B cell (primary cell): ENCODE measurements at regions not wholly inside any gene's neighbourhood (a gene's known extent, or its start where the extent isn't known, plus 50 kb on each side); places are given as distances from the start of the nearest gene placed in this dataset.

ENCODE experiments used
- ATAC-seq: fragments of 200-7000 bp; cut with Tn5 transposase; one replicate; pipeline ENCODE4 v1.10.0; 2021; ENCODE audit warnings: low read depth, mild to moderate bottlenecking, moderate number of reproducible peaks, moderate library complexity
- CTCF ChIA-PET: fragments of 350-600 bp; sonication (Branson Sonifier 250); formaldehyde crosslinking; loops from one replicate; lab custom pipeline; 2021; ENCODE audit warnings: antibody characterized with exemption, inconsistent platforms; lab: Charles Lee
- POLR2A ChIA-PET: fragments of 350-600 bp; sonication (Branson Sonifier 250); formaldehyde crosslinking; loops from one replicate; lab custom pipeline; 2021; ENCODE audit warnings: antibody characterized with exemption; lab: Charles Lee
- DNase-seq: peaks from one replicate; pipeline ENCODE4 v3.0.0; 2013
- H2AFZ ChIP-seq: 2 replicates; pipeline ENCODE4 v1.6.1; 2012; ENCODE audit warnings: mild to moderate bottlenecking, low read depth, low read length; ENCODE audit not compliant: insufficient read depth, poor library complexity, severe bottlenecking
- H3K27ac ChIP-seq, 2 donors: 1 replicate in 1 of 2; 2 replicates in 1 of 2; pipeline ENCODE4 v1.5.1; 2012 to 2013; ENCODE audit warnings: low read length in 2 of 2, mild to moderate bottlenecking in 2 of 2, moderate library complexity in 1 of 2
- H3K27me3 ChIP-seq, 4 experiments: fragments of 200-600 bp in 1 of 4; sonication (generic) in 1 of 4; replicated peaks in 1 of 4; 1 replicate in 2 of 4; 2 replicates in 2 of 4; pipeline versions ENCODE4 v1.6.1 to v1.7.0; 2013 to 2016; ENCODE audit warnings: low read length in 3 of 4, mild to moderate bottlenecking in 2 of 4, mixed read lengths in 1 of 4, moderate library complexity in 1 of 4; ENCODE audit not compliant: insufficient read depth in 4 of 4, control insufficient read depth in 3 of 4; ENCODE audit errors: control extremely low read depth in 1 of 4
- H3K36me3 ChIP-seq, 2 experiments: replicated peaks in 1 of 2; 1 replicate in 1 of 2; 2 replicates in 1 of 2; pipeline versions ENCODE4 v1.6.1 to v1.7.1; 2013; ENCODE audit warnings: low read length in 1 of 2; ENCODE audit not compliant: insufficient read depth in 2 of 2, control insufficient read depth in 1 of 2; ENCODE audit errors: control extremely low read depth in 1 of 2, extremely low read depth in 1 of 2
- H3K4me1 ChIP-seq, 2 donors: fragments of 200-600 bp in 1 of 2; sonication (generic) in 1 of 2; 1 replicate in 1 of 2; 2 replicates in 1 of 2; pipeline versions ENCODE4 v1.5.1 to v1.6.1; 2013 to 2017; ENCODE audit warnings: low read length in 2 of 2; ENCODE audit not compliant: control insufficient read depth in 2 of 2, insufficient read depth in 2 of 2
- H3K4me2 ChIP-seq: replicated peaks from 2 replicates; pipeline ENCODE3; 2012; ENCODE audit warnings: mild to moderate bottlenecking, low read depth, low read length; ENCODE audit not compliant: poor library complexity, severe bottlenecking
- H3K4me3 ChIP-seq, 5 experiments: fragments of 200-600 bp in 1 of 5; sonication (generic) in 1 of 5; 1 replicate in 3 of 5; 2 replicates in 2 of 5; pipeline versions ENCODE4 v1.5.1 to v1.7.0; 2011 to 2016; ENCODE audit warnings: low read length in 4 of 5, mild to moderate bottlenecking in 4 of 5, low read depth in 2 of 5, control low read depth in 1 of 5, moderate library complexity in 1 of 5; ENCODE audit not compliant: insufficient read depth in 1 of 5; ENCODE audit errors: control extremely low read depth in 1 of 5, extremely low read depth in 1 of 5
- H3K79me2 ChIP-seq: fragments of 200-600 bp; sonication (generic); one replicate; pipeline ENCODE4 v1.6.0; 2016; ENCODE audit warnings: low read length; ENCODE audit not compliant: control insufficient read depth, insufficient read depth
- H3K9ac ChIP-seq: fragments of 200-600 bp; sonication (generic); 2 replicates; pipeline ENCODE4 v1.6.1; 2017; ENCODE audit warnings: mild to moderate bottlenecking, low read length, moderate library complexity
- H3K9me3 ChIP-seq, 3 donors: one replicate each; pipeline versions ENCODE4 v1.6.1 to v1.7.1; 2013; ENCODE audit warnings: low read length in 2 of 3; ENCODE audit not compliant: control insufficient read depth in 2 of 3, insufficient read depth in 1 of 3; ENCODE audit errors: control extremely low read depth in 1 of 3
- H4K20me1 ChIP-seq: 2 replicates; pipeline ENCODE4 v1.6.0; 2012; ENCODE audit warnings: mild to moderate bottlenecking, low read length; ENCODE audit not compliant: insufficient read depth, control insufficient read depth, poor library complexity, severe bottlenecking
- H3K27ac Mint-ChIP-seq: one replicate; pipeline ENCODE4 v1.8.0; 2021; ENCODE audit warnings: mixed read lengths
- H3K27me3 Mint-ChIP-seq: one replicate; pipeline ENCODE4 v1.8.0; 2021; ENCODE audit warnings: mixed read lengths
- H3K4me1 Mint-ChIP-seq: one replicate; pipeline ENCODE4 v1.8.0; 2021; ENCODE audit warnings: mixed read lengths
- H3K4me3 Mint-ChIP-seq: one replicate; pipeline ENCODE4 v1.8.0; 2021; ENCODE audit warnings: mixed read lengths
- H3K9me3 Mint-ChIP-seq: one replicate; pipeline ENCODE4 v1.8.0; 2022; ENCODE audit warnings: mixed read lengths; ENCODE audit not compliant: insufficient read depth
- CTCF ChIP-seq: fragments of 200-600 bp; IDR thresholded peaks from one replicate; pipeline ENCODE4 v1.8.0; 2022; ENCODE audit warnings: antibody characterized with exemption, mild to moderate bottlenecking
- EZH2 ChIP-seq: IDR thresholded peaks from 2 replicates; pipeline ENCODE4 v1.6.1; 2012; ENCODE audit warnings: borderline replicate concordance, low read depth, mild to moderate bottlenecking, moderate library complexity, low read length; ENCODE audit not compliant: insufficient read depth, poor library complexity, severe bottlenecking
- WGBS: methylation state at CpG from one replicate; pipeline ENCODE4 v1.1.5; 2013; ENCODE audit warnings: missing lambda C conversion rate; ENCODE audit not compliant: insufficient coverage; 5-methylcytosine and 5-hydroxymethylcytosine counted together
- intact Hi-C: fragments of 100-400 bp; cut with micrococcal nuclease; formaldehyde crosslinking; loops from one replicate; pipeline ENCODE4 v1.10.0; 2022

GRCh38 chr12:46915836-46916235 is 90.0 kb upstream of the SLC38A4 start:
- ATAC-seq (no peak), DNase-seq (no peak)
- Histone ChIP-seq H3K79me2 (no peaks in the 10 kb centered on the region), H3K9ac (no peak overlapping the region), H3K9me3 (peaks cover 0 to 4% (median 1%) of the 10 kb centered on the region in 3 donors), H3K36me3 (no peaks in the 10 kb centered on the region), H3K27ac (no peak overlapping the region), H4K20me1 (no peaks in the 10 kb centered on the region), H3K4me2 (no peak overlapping the region), H3K4me3 (no peak overlapping the region), H3K4me1 (peaks cover 0 to 5% of the 10 kb centered on the region in 2 donors), H2AFZ (no peak overlapping the region), H3K27me3 (no peaks in the 10 kb centered on the region)
- H3K9me3 Mint-ChIP-seq = peaks cover 4% of the 10 kb centered on the region
- POLR2A ChIA-PET = no interaction called here
- CTCF ChIA-PET = no interaction called here
- TF ChIP-seq CTCF (no peak), EZH2 (no peak)
- intact Hi-C loops = no loop called here
- no peak overlapping the region for H3K4me3 Mint-ChIP-seq
- H3K27me3 Mint-ChIP-seq = peaks cover 8% of the 10 kb centered on the region
- H3K4me1 Mint-ChIP-seq = peaks cover 4% of the 10 kb centered on the region
- no CpG with 5 or more reads among the region's 12 CpGs for WGBS
- no peak overlapping the region for H3K27ac Mint-ChIP-seq

- no peak overlapping the region for H3K9ac ChIP-seq
- H3K27ac ChIP-seq = no peak overlapping the region
- no peaks in the 10 kb centered on the region for H3K9me3 ChIP-seq
- H3K79me2 ChIP-seq = no peaks in the 10 kb centered on the region
- WGBS = 100% methylated on average over 1 of the region's 1 CpG
- no peaks in the 10 kb centered on the region for H3K27me3 ChIP-seq
- H3K4me3 Mint-ChIP-seq = no peak overlapping the region
- peaks cover 0 to 7% of the 10 kb centered on the region in 2 donors for H3K4me1 ChIP-seq
- no peaks in the 10 kb centered on the region for H4K20me1 ChIP-seq
- peaks cover 4% of the 10 kb centered on the region for H3K27me3 Mint-ChIP-seq
- ATAC-seq = no peak
- ChIA-PET CTCF (no interaction called here), POLR2A (no interaction called here)
- H3K27ac Mint-ChIP-seq = no peak overlapping the region
- intact Hi-C loops = no loop called here
- no peak for TF ChIP-seq CTCF
- TF ChIP-seq EZH2 = no peak
- DNase-seq = no peak
- no peak overlapping the region for H3K4me2 ChIP-seq
- no peaks in the 10 kb centered on the region for H3K9me3 Mint-ChIP-seq
- no peaks in the 10 kb centered on the region for H3K36me3 ChIP-seq
- H3K4me3 ChIP-seq = no peak overlapping the region
- peaks cover 4% of the 10 kb centered on the region for H3K4me1 Mint-ChIP-seq
- H2AFZ ChIP-seq = no peak overlapping the region
These were observed 91.1 kb upstream of the SLC38A4 start for GRCh38 chr12:46916796-46917419.
